GM20000 (cell line): ENCODE measurements at regions not wholly inside any gene's neighbourhood (a gene's known extent, or its start where the extent isn't known, plus 50 kb on each side); places are given as distances from the start of the nearest gene placed in this dataset.
"Not testable (repeated sequence)": the region's sequence is repeated elsewhere in the genome, so short reads cannot be mapped to it uniquely, and the experiment has no call there.

Source experiments
- DNase-seq: peaks from one replicate; pipeline ENCODE4 v3.0.0; 2012; ENCODE audit warnings: low spot score
- TF ChIP-seq, protein P1 (sequence below): IDR thresholded peaks from 2 replicates; pipeline ENCODE4 v1.5.1; 2012; ENCODE audit warnings: mild to moderate bottlenecking, control low read depth; ENCODE audit errors: extremely low read depth, missing control alignments

DNA sequence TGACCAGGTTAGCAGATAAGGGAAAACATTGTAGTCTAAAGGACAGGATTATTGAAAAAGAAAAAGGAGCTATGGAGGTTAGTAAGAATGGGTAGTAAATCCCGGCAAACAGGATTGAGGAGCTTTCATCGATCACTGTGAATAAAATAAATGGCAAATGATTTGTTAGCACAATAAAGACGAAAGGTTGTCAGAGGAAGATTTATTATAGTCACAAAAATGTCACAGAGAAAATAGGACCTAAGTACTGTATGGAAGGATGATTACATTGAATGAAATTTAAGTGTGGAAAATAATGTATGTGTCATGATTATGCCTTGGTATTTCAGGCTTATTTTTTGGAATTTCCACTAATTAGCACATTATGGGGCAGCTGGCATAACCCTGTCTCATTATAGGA lies 519.2 kb upstream of the SLITRK6 start:
- TF ChIP-seq, protein P1, sequence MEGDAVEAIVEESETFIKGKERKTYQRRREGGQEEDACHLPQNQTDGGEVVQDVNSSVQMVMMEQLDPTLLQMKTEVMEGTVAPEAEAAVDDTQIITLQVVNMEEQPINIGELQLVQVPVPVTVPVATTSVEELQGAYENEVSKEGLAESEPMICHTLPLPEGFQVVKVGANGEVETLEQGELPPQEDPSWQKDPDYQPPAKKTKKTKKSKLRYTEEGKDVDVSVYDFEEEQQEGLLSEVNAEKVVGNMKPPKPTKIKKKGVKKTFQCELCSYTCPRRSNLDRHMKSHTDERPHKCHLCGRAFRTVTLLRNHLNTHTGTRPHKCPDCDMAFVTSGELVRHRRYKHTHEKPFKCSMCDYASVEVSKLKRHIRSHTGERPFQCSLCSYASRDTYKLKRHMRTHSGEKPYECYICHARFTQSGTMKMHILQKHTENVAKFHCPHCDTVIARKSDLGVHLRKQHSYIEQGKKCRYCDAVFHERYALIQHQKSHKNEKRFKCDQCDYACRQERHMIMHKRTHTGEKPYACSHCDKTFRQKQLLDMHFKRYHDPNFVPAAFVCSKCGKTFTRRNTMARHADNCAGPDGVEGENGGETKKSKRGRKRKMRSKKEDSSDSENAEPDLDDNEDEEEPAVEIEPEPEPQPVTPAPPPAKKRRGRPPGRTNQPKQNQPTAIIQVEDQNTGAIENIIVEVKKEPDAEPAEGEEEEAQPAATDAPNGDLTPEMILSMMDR, result no peak
- DNase-seq, result no peak

DNA sequence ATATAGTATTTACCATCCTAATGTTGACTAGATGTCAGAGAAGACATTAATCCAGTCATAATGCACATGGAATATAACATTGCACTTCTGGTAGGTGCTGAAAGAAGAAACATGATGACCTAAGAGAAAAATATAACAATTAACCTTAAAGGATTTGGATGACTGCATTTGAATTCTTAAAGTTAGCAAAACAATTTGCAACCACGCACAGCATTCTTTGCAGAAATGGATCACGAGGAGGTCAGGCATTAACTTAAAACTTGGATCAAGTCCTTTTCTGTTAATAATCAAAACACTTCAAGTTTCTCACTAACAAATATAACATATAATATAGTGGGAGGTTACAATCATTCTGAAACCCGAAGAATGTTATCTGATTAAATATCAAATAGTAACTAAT lies 525.0 kb upstream of the SLITRK6 start:
- DNase-seq, result no peak
- TF ChIP-seq, protein P1, result no peak

DNA sequence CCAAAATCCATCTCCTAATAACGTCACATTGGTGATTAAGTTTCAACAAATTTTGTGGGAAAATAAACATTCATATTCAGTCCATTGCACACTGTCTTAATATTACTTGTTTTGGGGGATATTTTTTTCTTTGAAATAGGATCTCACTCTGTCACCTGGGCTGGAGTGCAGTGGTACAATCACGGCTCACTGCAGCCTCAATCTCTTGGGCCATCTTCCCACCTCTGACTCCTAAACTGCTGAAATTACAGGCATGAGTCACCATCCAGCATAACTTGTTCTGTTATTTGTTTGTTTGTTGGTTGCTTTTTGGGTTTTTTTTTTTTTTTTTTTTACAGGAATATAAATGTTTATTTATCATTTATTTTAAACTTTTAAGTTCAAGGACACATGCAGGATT lies 556.1 kb upstream of the SLITRK6 start:
- DNase-seq, result no peak
- TF ChIP-seq, protein P1, result no peak

DNA sequence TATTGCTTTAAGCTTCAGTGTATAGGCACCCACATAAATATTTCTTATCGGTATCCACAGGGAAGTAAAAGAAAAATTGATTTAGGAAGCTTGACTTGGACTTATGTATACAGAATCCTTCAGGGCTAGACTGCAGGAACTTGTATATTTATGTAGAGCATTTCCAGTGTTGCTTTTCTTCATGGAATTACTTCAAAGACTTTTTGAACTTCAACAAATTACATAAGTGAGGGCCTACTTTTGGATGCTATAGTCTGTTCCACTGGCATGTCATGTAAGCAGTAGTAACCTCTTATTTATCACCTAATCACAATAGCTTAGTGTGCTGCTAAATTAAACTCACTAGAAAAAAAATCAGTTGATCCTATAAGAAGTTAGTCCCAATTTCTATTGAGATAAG lies 557.9 kb upstream of the SLITRK6 start:
- TF ChIP-seq, protein P1, result no peak
- DNase-seq, result no peak

DNA sequence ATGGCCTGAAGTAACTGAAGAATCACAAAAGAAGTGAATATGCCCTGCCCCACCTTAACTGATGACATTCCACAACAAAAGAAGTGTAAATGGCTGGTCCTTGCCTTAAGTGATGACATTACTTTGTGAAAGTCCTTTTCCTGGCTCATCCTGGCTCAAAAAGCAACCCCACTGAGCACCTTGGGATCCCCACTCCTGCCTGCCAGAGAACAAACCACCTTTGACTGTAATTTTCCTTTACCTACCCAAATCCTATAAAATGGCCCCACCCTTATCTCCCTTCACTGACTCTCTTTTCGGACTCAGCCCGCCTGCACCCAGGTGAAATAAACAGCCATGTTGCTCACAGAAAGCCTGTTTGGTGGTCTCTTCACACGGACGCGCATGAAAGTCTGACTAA lies 564.5 kb upstream of the SLITRK6 start:
- DNase-seq, result not testable (repeated sequence)

DNA sequence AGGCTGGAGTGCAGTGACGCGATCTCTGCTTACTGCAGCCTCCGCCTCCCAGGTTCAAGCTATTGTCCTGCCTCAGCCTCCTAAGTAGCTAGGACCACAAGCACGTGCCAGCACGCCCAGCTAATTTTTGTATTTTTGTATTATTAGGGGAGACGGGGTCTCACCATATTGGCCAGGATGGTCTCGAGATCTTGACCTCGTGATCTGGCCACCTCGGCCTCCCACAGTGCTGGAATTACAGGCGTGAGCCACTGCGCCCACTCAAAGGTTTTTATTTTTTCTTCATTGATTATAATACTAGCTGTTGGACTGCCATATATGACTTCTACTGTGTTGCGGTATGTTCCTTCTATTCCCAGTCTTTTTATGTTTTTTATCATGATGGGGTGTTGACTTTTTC lies 569.7 kb upstream of the SLITRK6 start:
- TF ChIP-seq, protein P1, result no peak
- no peak for DNase-seq

DNA sequence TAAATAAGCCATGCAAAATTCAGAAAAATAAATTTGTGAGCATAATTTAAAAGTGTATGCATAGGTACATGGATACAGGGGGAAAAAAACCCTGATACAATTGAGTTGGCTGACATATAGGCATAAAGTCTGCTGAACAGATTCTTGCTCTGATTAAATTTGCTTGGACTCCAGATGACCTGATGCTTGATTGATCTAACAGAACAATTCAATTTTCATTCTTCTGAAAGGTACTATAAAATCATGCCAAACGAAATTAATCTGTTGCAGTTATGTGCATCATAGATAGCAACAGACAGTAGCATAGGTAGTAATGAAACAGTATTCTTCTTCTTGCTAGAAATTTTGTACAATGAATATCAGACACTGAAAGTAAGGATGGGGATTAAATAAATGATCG lies 578.2 kb upstream of the SLITRK6 start:
- no peak for DNase-seq
- TF ChIP-seq, protein P1, result no peak

DNA sequence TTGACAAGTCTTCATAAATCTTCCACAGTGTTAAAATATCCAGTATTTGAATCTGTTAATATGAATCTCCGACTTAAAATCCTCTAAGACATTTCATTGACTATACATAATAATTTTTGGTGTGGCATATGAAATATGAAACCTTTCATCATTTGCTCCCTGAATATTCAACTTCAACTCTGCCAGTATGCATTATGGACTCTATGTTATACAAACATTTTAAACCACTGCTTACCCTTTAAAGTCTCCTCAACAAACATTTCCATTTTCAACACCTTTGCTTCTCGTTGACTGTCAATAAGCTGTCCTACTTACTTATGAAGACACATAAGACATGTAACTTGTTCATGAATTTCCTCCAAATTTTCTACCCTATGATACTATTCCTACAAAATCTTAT lies 579.4 kb upstream of the SLITRK6 start:
- DNase-seq, result no peak

More for the DNA sequence above, 579.4 kb upstream of the SLITRK6 start:
- TF ChIP-seq, protein P1, result no peak
